ENCODE measurements at regions not wholly inside any gene's neighbourhood (a gene's known extent, or its start where the extent isn't known, plus 50 kb on each side); places are given as distances from the start of the nearest gene placed in this dataset.
"Not testable (repeated sequence)": the region's sequence is repeated elsewhere in the genome, so short reads cannot be mapped to it uniquely, and the experiment has no call there.

DNA sequence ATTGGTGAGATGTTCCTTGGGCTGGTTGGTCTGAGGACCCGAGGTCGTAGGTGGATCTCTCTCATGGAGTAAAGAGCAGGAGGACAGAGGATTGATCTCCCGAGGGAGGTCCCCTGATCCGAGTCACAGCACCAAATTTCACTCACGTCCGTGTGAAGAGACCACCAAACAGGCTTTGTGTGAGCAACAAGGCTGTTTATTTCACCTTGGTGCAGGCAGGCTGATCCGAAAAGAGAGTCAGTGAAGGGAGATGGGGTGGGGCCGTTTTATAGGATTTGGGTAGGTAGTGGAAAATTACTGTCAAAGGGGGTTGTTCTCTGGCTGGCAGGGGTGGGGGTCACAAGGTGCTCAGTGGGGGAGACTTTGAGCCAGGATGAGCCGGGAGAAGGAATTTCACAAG lies 97.5 kb upstream of the SLC25A48 start:
- not testable (repeated sequence) for ATAC-seq, H3K9me3 Mint-ChIP-seq, H3K4me3 Mint-ChIP-seq, DNase-seq, H3K27ac Mint-ChIP-seq, H3K4me1 Mint-ChIP-seq
- peaks cover 10% of the 10 kb centered on the region for H3K27me3 Mint-ChIP-seq

DNA sequence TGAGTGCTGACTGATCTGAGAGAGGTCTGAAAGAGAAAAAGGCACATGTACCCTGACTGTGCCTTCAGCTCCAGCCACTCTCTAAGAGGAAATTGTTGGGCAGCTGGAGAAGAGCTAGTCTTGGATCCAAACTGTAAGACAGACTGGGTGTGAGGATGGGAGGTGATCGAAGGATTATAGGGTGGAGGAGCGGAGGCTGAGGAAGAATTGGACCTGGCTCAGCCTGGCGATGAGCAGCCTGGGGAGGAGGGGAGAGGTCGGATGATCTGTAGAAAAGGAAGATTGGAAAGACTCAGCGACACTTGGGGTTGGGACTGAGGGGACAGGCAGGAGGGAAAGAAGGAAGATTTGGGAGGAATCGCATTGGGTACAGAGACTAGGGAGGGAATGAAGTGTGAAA lies 98.6 kb upstream of the SLC25A48 start:
- no peaks in the 10 kb centered on the region for H3K4me1 Mint-ChIP-seq
- ATAC-seq, result no peak
- H3K4me3 Mint-ChIP-seq, result no peak overlapping the region
- no peak overlapping the region for H3K27ac Mint-ChIP-seq
- DNase-seq, result no peak
- H3K9me3 Mint-ChIP-seq, result no peaks in the 10 kb centered on the region
- peaks cover 10% of the 10 kb centered on the region for H3K27me3 Mint-ChIP-seq

DNA sequence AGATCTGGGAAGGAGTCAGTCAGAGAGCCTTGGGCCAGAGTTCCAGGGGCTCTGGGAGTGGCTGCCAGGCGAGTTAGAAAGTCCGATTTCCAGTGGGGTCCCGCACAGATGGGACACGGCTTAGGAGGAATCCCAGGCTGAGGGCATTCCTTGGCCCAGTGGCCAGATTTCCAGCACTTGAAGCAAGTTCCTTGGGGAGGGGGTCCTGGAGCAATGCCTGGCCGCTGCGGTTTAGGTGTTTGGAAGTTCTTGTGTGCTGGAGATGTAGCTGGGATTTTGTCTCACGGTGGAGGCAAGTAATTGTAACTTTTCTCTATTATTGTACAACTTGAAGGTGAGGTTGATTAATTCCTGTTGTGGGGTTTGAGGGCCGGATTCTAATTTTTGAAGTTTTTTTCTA lies 99.5 kb upstream of the SLC25A48 start:
- H3K4me1 Mint-ChIP-seq, DNase-seq, H3K27ac Mint-ChIP-seq, H3K4me3 Mint-ChIP-seq, H3K9me3 Mint-ChIP-seq, ATAC-seq: not testable (repeated sequence)
- peaks cover 10% of the 10 kb centered on the region for H3K27me3 Mint-ChIP-seq

DNA sequence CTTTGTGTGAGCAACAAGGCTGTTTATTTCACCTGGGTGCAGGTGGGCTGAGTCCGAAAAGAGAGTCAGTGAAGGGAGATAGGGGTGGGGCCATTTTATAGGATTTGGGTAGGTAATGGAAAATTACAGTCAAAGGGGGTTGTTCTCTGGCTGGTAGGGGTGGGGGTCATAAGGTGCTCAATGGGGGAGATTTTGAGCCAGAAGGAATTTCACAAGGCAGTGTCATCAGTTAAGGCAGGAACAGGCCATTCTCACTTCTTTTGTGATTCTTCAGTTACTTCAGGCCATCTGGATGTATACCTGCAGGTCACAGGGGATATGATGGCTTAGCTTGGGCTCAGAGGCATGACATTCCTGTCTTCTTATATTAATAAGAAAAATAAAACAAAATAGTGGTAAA lies 103.4 kb upstream of the SLC25A48 start:
- not testable (repeated sequence) for H3K27ac Mint-ChIP-seq, DNase-seq, H3K4me3 Mint-ChIP-seq, ATAC-seq, H3K9me3 Mint-ChIP-seq, H3K4me1 Mint-ChIP-seq
- peaks cover 13% of the 10 kb centered on the region for H3K27me3 Mint-ChIP-seq

DNA sequence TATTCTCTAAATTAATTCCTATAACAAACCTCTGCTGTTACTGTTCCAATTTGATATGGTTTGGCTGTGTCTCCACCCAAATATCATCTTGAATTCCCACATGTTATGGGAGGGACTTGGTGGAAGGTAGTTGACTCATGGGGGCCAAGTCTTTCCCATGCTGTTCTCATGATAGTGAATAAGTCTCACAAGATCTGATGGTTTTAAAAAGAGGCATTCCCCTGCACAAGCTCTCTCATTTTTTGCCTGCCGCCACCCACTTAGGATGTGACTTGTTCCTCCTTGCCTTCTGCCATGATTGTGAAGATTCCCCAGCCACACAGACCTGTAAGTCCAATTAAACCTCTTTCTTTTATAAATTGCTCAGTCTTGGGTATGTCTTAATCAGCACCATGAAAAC lies 104.3 kb upstream of the SLC25A48 start:
- H3K4me3 Mint-ChIP-seq, ATAC-seq, H3K27me3 Mint-ChIP-seq, DNase-seq, H3K4me1 Mint-ChIP-seq, H3K9me3 Mint-ChIP-seq, H3K27ac Mint-ChIP-seq: not testable (repeated sequence)

DNA sequence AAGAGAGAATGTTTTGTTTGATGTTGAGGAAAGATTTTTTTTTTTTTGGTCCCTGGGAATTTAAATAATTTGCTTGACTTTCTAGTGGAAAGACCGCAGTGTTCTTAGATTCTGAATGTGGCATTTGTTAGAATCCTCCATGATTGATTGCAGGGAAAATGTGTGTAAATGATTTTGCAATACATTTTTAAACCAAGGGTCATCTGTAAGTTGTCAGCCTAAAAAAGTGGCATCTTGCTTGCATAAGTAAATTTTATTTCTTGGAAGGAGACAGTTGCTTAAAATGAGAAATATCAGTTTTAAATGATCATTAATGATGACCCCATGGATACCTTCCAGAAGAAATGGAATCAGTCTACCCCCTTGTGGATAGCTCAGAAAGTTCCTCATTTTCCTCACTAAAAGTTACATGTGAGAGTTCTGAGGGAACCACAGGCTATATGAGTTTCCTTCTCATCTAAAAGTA lies 105.1 kb upstream of the SLC25A48 start:
- no peaks in the 10 kb centered on the region for H3K9me3 Mint-ChIP-seq
- H3K27me3 Mint-ChIP-seq, result peaks cover 7% of the 10 kb centered on the region
- H3K4me3 Mint-ChIP-seq, result no peak overlapping the region
- no peak for DNase-seq
- H3K4me1 Mint-ChIP-seq, result no peaks in the 10 kb centered on the region
- H3K27ac Mint-ChIP-seq, result no peak overlapping the region
- no peak for ATAC-seq

DNA sequence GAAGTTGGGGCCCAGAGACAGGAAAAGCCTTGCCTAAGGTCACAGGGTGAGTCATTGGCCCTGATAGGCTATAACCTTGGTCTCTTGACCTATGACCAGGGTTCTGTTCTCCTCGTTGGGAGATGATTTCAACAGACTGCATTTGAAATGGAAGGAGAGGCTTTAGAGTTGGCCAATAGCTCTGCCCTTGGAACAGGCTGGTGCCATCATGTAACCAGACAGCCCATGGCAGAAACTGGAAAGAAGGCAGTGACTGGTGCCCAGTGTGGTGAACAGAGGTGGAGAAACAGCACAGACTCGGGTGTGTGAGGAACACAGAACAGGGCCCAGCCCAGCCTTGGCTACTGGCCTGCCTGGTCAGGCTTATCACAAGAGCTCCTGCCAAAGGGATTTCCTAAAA lies 109.8 kb upstream of the SLC25A48 start:
- ATAC-seq (no peak), DNase-seq (no peak)
- Mint-ChIP-seq H3K4me3 (no peak overlapping the region), H3K27me3 (peaks cover 7% of the 10 kb centered on the region), H3K27ac (no peak overlapping the region), H3K4me1 (no peaks in the 10 kb centered on the region), H3K9me3 (no peaks in the 10 kb centered on the region)

DNA sequence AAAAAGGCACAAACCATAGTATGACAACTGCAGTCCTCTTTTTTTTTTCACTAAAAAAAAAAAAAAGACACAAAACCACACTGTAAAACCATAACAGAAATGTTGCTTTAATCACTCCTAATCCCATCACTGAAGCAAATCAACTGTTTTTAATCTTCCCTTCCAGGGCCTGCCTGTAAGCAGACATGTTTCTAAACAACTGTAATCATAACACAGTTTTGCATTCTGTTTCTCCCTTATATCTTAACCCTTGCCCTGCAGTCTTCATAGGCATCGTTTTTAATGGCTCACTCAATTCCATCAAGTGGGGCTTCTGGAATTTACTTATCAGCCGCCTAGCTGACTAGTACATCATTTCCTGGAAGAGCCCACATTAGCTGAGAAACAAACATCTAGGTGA lies 111.0 kb upstream of the SLC25A48 start:
- H3K4me1 Mint-ChIP-seq, result no peaks in the 10 kb centered on the region
- peaks cover 7% of the 10 kb centered on the region for H3K27me3 Mint-ChIP-seq
- H3K27ac Mint-ChIP-seq, result no peak overlapping the region
- no peak for DNase-seq
- no peak for ATAC-seq
- no peaks in the 10 kb centered on the region for H3K9me3 Mint-ChIP-seq
- no peak overlapping the region for H3K4me3 Mint-ChIP-seq

DNA sequence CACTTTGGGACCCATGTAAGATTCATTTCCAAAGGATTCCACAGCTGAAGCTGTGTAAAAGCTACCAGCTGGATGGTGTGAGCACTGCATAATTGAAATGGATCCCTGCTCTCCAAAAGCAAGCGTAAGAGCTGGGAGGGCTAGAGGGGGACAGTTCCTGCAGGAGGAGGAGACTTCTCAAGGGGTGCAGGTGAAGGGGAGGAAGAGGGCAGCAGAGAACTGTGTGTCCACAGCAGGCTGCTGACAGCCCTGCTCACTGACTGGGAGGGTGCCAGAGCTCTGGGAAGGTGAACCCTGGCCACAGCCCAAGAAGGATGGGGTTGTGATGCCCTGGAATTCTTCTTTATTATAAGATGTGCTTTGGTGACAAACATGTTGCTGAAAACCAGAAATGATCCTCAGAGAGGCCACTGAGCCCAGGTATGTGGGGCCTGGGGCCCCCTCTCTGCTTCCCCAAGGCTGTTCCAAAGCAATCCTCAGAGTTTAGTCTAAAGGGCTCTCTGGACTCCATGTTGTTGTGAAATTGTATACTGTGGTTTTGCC lies 112.8 kb upstream of the SLC25A48 start:
- H3K27ac Mint-ChIP-seq, result no peak overlapping the region
- no peaks in the 10 kb centered on the region for H3K9me3 Mint-ChIP-seq
- H3K27me3 Mint-ChIP-seq, result peaks cover 6% of the 10 kb centered on the region
- ATAC-seq (no peak), DNase-seq (no peak)
- no peaks in the 10 kb centered on the region for H3K4me1 Mint-ChIP-seq
- no peak overlapping the region for H3K4me3 Mint-ChIP-seq

DNA sequence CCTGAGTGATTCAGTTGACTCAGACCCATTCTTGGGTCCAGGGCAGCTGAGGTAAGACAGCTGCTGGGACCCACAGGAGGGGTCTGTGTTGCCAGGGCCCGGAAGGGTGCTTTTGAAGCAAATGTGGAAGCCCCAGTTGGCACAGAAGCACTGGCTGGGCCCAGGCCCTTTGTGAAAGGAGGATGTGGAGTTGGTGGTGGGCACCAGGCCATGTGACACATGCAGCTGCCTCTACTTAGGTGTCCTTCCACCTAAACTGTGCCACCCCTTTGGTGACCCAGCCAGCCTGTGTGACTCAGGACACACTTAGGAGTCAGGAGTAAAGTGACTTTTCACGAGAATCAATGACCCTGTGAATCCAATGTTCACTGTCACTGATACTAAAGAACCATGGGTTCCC lies 114.3 kb upstream of the SLC25A48 start:
- no peaks in the 10 kb centered on the region for H3K9me3 Mint-ChIP-seq
- H3K4me1 Mint-ChIP-seq, result no peaks in the 10 kb centered on the region
- no peak for ATAC-seq

DNA sequence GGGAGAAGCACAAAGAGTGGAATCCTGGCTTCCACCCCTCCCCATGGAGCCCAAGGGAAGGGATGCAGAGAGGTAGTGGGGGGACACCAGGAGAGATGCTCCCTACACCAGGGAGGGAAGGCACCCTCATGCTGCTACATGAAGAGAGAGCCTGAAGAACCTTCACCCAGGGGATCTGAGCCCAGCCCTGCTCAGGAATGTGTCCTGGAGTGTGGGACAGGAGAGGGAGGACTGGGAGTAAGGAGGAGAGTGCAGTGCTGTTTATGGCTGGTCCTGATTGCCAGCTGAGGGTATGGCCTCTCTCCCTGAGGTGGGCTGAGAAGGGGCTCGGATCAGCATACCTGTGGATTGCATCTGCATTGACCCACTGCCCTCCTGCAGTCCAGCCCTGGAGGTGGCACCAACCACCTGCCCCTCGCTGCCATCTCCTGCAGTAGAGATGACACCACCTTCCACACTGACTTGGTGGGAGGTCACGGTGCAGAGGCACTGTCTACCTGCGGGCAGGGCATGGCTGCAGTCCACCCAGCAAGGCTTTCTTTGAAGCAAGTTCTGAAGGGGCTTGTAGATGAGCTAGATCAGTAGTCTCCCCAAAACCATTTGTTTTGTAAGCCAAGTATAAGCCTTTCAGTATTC lies 114.9 kb upstream of the SLC25A48 start:
- Mint-ChIP-seq H3K27ac (peak overlapping the region in 1 of 2 donors; percentile 77), H3K9me3 (no peaks in the 10 kb centered on the region), H3K4me3 (no peak overlapping the region), H3K4me1 (no peaks in the 10 kb centered on the region), H3K27me3 (no peaks in the 10 kb centered on the region)
- no peak for DNase-seq
- no peak for ATAC-seq

More for the DNA sequence above, 114.3 kb upstream of the SLC25A48 start:
- Mint-ChIP-seq H3K27me3 (no peaks in the 10 kb centered on the region), H3K27ac (peak overlapping the region in 1 of 2 donors; percentile 14), H3K4me3 (no peak overlapping the region)
- DNase-seq, result no peak

DNA sequence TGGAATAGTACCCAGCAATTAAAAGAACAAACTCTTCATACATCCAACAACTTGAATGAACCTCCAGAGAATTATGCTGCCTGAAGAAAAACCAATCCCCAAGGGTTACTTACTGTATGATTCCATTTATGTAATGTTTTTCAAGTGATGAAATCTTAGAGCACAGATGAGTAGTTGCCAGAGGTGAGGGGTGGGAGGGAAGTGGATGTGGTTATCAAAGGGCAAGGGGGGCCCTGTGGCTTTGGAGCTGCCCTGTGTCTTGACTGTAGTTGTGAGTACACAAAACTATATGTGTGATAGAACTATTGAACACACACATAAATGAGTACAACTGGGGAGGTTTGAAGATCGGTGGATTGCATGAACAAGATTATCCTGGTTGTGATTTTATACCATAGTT lies 115.8 kb upstream of the SLC25A48 start:
- DNase-seq (no peak), ATAC-seq (no peak)
- no peaks in the 10 kb centered on the region for H3K9me3 Mint-ChIP-seq
- no peak overlapping the region for H3K27ac Mint-ChIP-seq
- no peaks in the 10 kb centered on the region for H3K4me1 Mint-ChIP-seq
- H3K27me3 Mint-ChIP-seq, result no peaks in the 10 kb centered on the region
- no peak overlapping the region for H3K4me3 Mint-ChIP-seq

DNA sequence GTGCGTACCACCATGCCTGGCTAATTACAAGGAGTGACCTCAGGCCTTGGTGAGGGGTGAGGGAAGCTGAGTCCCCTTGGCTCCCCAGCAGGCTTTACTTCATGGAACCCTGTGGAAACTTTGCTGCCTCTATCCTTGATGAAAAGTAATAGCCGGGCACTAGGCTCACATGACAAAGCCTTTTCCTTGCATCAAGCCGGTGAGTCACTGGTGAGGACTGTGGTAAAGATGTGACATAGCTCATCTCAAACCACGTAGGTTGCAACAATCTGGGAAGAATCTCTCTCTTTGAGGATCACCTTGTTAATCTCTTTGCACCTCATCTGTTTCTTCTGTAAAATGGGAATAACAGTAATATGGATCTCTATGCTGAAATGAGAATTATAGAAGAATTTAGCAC lies 116.3 kb upstream of the SLC25A48 start:
- H3K27ac Mint-ChIP-seq, result no peak overlapping the region
- DNase-seq (no peak), ATAC-seq (no peak)
- no peaks in the 10 kb centered on the region for H3K27me3 Mint-ChIP-seq
- H3K4me1 Mint-ChIP-seq, result no peaks in the 10 kb centered on the region
- no peak overlapping the region for H3K4me3 Mint-ChIP-seq
- no peaks in the 10 kb centered on the region for H3K9me3 Mint-ChIP-seq

DNA sequence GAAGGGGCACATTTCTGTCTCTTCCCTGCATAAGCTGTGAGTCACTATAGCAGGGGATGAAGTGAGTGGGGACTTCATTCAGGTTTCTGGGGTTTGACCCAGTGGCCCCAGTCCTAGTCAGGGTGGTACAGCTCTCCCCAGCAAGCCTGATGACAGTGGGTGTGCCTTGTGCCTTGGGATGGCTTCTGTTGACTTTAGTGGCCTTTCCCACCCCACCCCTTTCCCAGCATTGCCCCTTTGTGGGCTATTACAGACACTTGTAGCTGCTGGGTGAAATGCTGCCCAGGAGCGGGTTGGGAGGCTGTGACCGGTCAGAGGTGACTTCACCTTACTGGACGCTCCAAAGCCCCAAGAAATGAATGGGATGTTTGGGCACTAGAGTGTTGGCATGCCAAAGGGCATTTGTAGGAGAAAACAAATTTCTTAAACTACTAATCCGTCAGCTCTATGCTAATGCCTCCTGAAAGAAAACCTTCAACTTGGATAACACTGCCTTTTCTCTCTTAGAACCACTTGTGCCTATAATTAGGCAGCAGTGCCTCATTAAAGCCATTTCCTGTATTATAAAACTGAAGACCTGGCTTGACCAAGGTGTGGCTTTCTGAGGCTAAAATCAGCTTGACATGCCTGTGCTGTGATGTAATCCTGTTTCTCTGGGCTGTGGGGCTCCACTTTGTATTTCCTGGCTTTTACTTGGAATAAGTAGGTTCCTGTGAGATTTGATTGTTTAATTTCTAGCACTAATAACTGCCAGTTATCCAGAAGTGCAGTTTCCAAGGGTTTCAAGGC lies 119.0 kb upstream of the SLC25A48 start:
- Mint-ChIP-seq H3K4me3 (no peak overlapping the region), H3K4me1 (no peaks in the 10 kb centered on the region), H3K9me3 (no peaks in the 10 kb centered on the region), H3K27me3 (no peaks in the 10 kb centered on the region), H3K27ac (no peak overlapping the region)
- DNase-seq (no peak), ATAC-seq (no peak)

DNA sequence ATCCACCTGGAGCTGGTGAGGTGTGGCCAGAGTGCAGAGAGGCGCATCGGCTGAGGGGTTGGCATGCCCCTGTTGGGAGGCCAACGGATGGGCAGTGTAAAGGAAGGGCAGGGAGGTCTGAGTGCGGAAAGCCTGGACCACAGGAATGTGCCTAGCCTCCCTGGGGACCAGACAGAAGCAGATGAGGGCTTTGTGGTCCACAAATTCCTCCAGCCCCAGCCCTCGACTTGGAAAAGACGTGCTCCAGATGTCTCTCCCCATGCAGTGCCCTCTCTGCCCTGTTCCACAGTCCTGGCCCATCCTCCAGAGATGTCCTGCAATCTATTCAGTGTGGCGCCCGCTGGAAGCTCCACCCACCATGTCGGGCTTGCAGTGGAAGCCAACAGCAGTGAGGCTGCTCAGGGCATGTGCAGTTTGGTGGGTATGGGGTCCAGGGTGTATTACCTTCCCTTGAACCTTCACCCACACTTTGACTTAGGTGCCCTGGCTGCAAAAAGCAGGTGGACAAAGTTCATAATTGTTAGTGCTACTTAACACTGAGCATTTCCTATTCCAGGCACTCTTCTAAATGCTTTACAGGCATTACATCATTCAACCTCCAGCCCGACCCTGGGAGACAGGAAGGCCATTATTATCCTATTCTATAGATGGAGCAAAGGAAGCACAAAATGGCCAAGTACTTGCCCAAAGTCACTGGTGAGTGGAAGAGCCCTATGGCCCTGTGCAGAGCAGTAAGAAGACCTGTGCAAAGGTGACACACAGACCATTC lies 120.2 kb upstream of the SLC25A48 start:
- H3K9me3 Mint-ChIP-seq, result no peaks in the 10 kb centered on the region
- DNase-seq (no peak), ATAC-seq (no peak)
- no peaks in the 10 kb centered on the region for H3K4me1 Mint-ChIP-seq
- H3K4me3 Mint-ChIP-seq, result no peak overlapping the region
- H3K27me3 Mint-ChIP-seq, result no peaks in the 10 kb centered on the region
- H3K27ac Mint-ChIP-seq, result no peak overlapping the region
